IMR-90 (cell line): ENCODE measurements at regions not wholly inside any gene's neighbourhood (a gene's known extent, or its start where the extent isn't known, plus 50 kb on each side); places are given as distances from the start of the nearest gene placed in this dataset.
"Not testable (repeated sequence)": the region's sequence is repeated elsewhere in the genome, so short reads cannot be mapped to it uniquely, and the experiment has no call there.

ENCODE experiments used
- ATAC-seq: fragments of 200-7000 bp; cut with Tn5 transposase; 2 replicates; pipeline ENCODE4 v1.9.1; 2020; ENCODE audit warnings: low read depth, mild to moderate bottlenecking, moderate library complexity
- BruUV-seq: library from RNA; stranded (reverse); fragments of 400-500 nt; replicated peaks from 2 replicates; lab custom pipeline; 2021; lab: Mats Ljungman, UMichigan
- CTCF ChIA-PET: fragments of 300-600 bp; formaldehyde crosslinking; extraction: SDS; loops from one replicate; lab custom pipeline; 2021; ENCODE audit warnings: antibody characterized with exemption; lab: Yijun Ruan, JAX
- POLR2A ChIA-PET: fragments of 300-600 bp; sonication (Branson Sonifier 250); formaldehyde crosslinking; loops from one replicate; lab custom pipeline; 2022; ENCODE audit warnings: antibody characterized with exemption; ENCODE audit not compliant: unreplicated experiment; lab: Charles Lee
- DNase-seq: peaks from one replicate; pipeline ENCODE4 v3.0.0; 2013
- H2AFZ ChIP-seq: replicated peaks from 2 replicates; pipeline ENCODE3; 2013; ENCODE audit warnings: low read length, mild to moderate bottlenecking; ENCODE audit not compliant: poor library complexity
- H2AK5ac ChIP-seq: 2 replicates; pipeline ENCODE4 v1.6.1; 2013; ENCODE audit warnings: low read depth, low read length, inconsistent platforms
- H2AK9ac ChIP-seq: replicated peaks from 2 replicates; pipeline ENCODE3; 2013; ENCODE audit warnings: mild to moderate bottlenecking, low read depth, low read length, moderate library complexity; ENCODE audit not compliant: poor library complexity
- H2BK120ac ChIP-seq: 2 replicates; pipeline ENCODE4 v1.6.1; 2013; ENCODE audit warnings: low read depth, low read length, inconsistent platforms
- H2BK15ac ChIP-seq: 3 replicates; pipeline ENCODE4 v1.6.1; 2013; ENCODE audit warnings: low read depth, low read length, inconsistent platforms
- H2BK20ac ChIP-seq: 2 replicates; pipeline ENCODE4 v1.6.1; 2013; ENCODE audit warnings: low read depth, mild to moderate bottlenecking, inconsistent platforms, low read length, moderate library complexity
- H2BK5ac ChIP-seq: 2 replicates; pipeline ENCODE4 v1.6.1; 2013; ENCODE audit warnings: mild to moderate bottlenecking, low read depth, low read length, inconsistent platforms; ENCODE audit not compliant: poor library complexity, severe bottlenecking
- H3K14ac ChIP-seq: replicated peaks from 2 replicates; pipeline ENCODE4 v1.6.1; 2013; ENCODE audit warnings: low read depth, low read length, inconsistent platforms
- H3K18ac ChIP-seq: 2 replicates; pipeline ENCODE4 v1.6.1; 2013; ENCODE audit warnings: low read depth, low read length, control low read depth
- H3K23ac ChIP-seq: 2 replicates; pipeline ENCODE4 v1.6.1; 2013; ENCODE audit warnings: low read depth, low read length, inconsistent platforms
- H3K27ac ChIP-seq: 2 replicates; pipeline ENCODE4 v1.5.1; 2013; ENCODE audit warnings: mild to moderate bottlenecking, control low read depth, low read length; ENCODE audit not compliant: insufficient read depth
- H3K27me3 ChIP-seq: 2 replicates; pipeline ENCODE4 v1.6.1; 2013; ENCODE audit warnings: low read length; ENCODE audit not compliant: control insufficient read depth, insufficient read depth
- H3K36me3 ChIP-seq: 2 replicates; pipeline ENCODE4 v1.6.1; 2013; ENCODE audit warnings: low read length, mixed read lengths; ENCODE audit not compliant: control insufficient read depth, insufficient read depth
- H3K4ac ChIP-seq: 2 replicates; pipeline ENCODE4 v1.6.1; 2013; ENCODE audit warnings: low read depth, low read length, inconsistent platforms
- H3K4me1 ChIP-seq: 2 replicates; pipeline ENCODE4 v1.6.1; 2013; ENCODE audit warnings: low read length, mixed read lengths; ENCODE audit not compliant: control insufficient read depth, insufficient read depth
- H3K4me2 ChIP-seq: 2 replicates; pipeline ENCODE4 v1.6.1; 2013; ENCODE audit warnings: low read depth, mild to moderate bottlenecking, control low read depth, low read length, moderate library complexity
- H3K4me3 ChIP-seq: 2 replicates; pipeline ENCODE4 v1.5.1; 2013; ENCODE audit warnings: low read depth, mild to moderate bottlenecking, control low read depth, low read length, moderate library complexity; ENCODE audit not compliant: insufficient read depth
- H3K56ac ChIP-seq: 2 replicates; pipeline ENCODE4 v1.6.1; 2013; ENCODE audit warnings: low read length, inconsistent platforms; ENCODE audit not compliant: insufficient read depth; ENCODE audit errors: extremely low read depth
- H3K79me1 ChIP-seq, 2 experiments: 2 replicates each; pipeline ENCODE4 v1.6.1; 2013; ENCODE audit warnings: low read length in 2 of 2, inconsistent platforms in 1 of 2, low read depth in 1 of 2
- H3K9ac ChIP-seq: 2 replicates; pipeline ENCODE4 v1.6.1; 2013; ENCODE audit warnings: low read depth, low read length, control low read depth
- H3K9me1 ChIP-seq: 2 replicates; pipeline ENCODE4 v1.6.1; 2013; ENCODE audit warnings: low read length, inconsistent platforms; ENCODE audit not compliant: insufficient read depth
- H3K9me3 ChIP-seq: 2 replicates; pipeline ENCODE4 v1.6.1; 2013; ENCODE audit warnings: low read length; ENCODE audit not compliant: control insufficient read depth, insufficient read depth
- H4K20me1 ChIP-seq: 2 replicates; pipeline ENCODE4 v1.6.1; 2013; ENCODE audit warnings: low read length, inconsistent platforms; ENCODE audit not compliant: insufficient read depth
- H4K5ac ChIP-seq: 2 replicates; pipeline ENCODE4 v1.6.1; 2013; ENCODE audit warnings: mild to moderate bottlenecking, low read depth, low read length, control low read depth
- H4K8ac ChIP-seq, 2 experiments: 2 replicates each; pipeline ENCODE4 v1.6.1; 2013; ENCODE audit warnings: low read depth in 2 of 2, low read length in 2 of 2, control low read depth in 1 of 2, inconsistent platforms in 1 of 2
- H4K91ac ChIP-seq: 2 replicates; pipeline ENCODE4 v1.6.1; 2013; ENCODE audit warnings: low read depth, low read length, inconsistent platforms; ENCODE audit not compliant: insufficient read depth
- BHLHE40 ChIP-seq: fragments of 150-350 bp; IDR thresholded peaks from 2 replicates; pipeline ENCODE4 v1.6.1; 2016; ENCODE audit warnings: mild to moderate bottlenecking, low read depth, low read length
- CHD1 ChIP-seq: IDR thresholded peaks from 2 replicates; pipeline ENCODE4 v1.6.1; 2012; ENCODE audit warnings: low read depth, low read length, improper control_type of control experiment
- RAD21 ChIP-seq: IDR thresholded peaks from 2 replicates; pipeline ENCODE4 v1.6.1; 2012; ENCODE audit warnings: low read length, improper control_type of control experiment
- RCOR1 ChIP-seq: IDR thresholded peaks from 2 replicates; pipeline ENCODE4 v1.6.1; 2012; ENCODE audit warnings: mild to moderate bottlenecking, low read length, improper control_type of control experiment; ENCODE audit not compliant: insufficient replicate concordance
- WGBS, 2 experiments: methylation state at CpG; one replicate each; pipeline versions ENCODE4 v1.1.5 to v1.1.7; 2013; ENCODE audit warnings: missing lambda C conversion rate in 2 of 2; ENCODE audit not compliant: insufficient read length in 1 of 2; ENCODE audit errors: extremely low coverage in 2 of 2; 5-methylcytosine and 5-hydroxymethylcytosine counted together
- dilution Hi-C: fragments of 300-500 bp; cut with HindIII; formaldehyde crosslinking; loops from one replicate; pipeline ENCODE4 v1.14.3; 2018; ENCODE audit warnings: low sequenced_read_pairs; ENCODE audit not compliant: unreplicated experiment
- in situ Hi-C: fragments of 300-500 bp; cut with MboI; formaldehyde crosslinking; loops from 3 replicates; pipeline ENCODE4 v1.14.3; 2019; ENCODE audit warnings: low sequenced_read_pairs, inconsistent platforms, mixed read lengths
- intact Hi-C: fragments of 100-400 bp; cut with micrococcal nuclease; formaldehyde crosslinking; loops from 2 replicates; pipeline ENCODE4 v1.10.0; 2022
- TF ChIP-seq, protein P1 (sequence below): fragments of 150-350 bp; IDR thresholded peaks from 2 replicates; pipeline ENCODE4 v1.6.1; 2017; ENCODE audit warnings: mild to moderate bottlenecking, antibody characterized with exemption, low read length, low read depth

DNA sequence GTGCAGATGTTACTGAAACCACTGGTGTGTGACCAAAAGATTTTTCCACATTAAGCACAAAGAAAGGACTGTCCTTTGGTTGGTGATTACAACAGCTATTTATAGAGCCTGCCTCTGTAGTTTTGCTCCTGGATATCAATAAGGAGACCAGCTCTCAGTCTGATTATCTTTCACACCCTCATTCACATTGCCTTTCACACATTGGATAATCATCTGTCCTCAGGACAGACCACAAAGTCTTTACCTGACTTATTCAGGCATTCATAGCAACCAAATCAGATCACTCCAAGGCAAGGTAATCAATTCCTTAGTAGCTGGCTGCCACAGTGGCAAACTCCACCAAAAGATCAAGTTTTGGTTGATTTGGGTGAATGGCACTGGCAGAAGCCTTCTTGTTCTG lies 59.6 kb upstream of the CPSF6 start:
- Histone ChIP-seq H2BK15ac (no peak overlapping the region), H4K20me1 (no peaks in the 10 kb centered on the region), H4K8ac (no peak overlapping the region), H3K9me1 (no peaks in the 10 kb centered on the region), H3K27ac (no peak overlapping the region), H3K36me3 (no peaks in the 10 kb centered on the region), H3K4ac (no peak overlapping the region), H3K4me2 (no peak overlapping the region), H3K9me3 (0 out of 2 replicates have a peak, but pooled peaks cover 2% of the 10 kb centered on the region), H2BK120ac (no peak overlapping the region), H3K18ac (no peak overlapping the region), H2AFZ (no peak overlapping the region), H3K23ac (no peak overlapping the region), H2BK5ac (no peak overlapping the region), H2BK20ac (no peak overlapping the region), H3K56ac (no peak overlapping the region), H3K14ac (no peak overlapping the region), H3K4me1 (no peaks in the 10 kb centered on the region), H3K9ac (no peak overlapping the region), H3K27me3 (peaks cover 2% of the 10 kb centered on the region), H3K4me3 (no peak overlapping the region), H2AK9ac (no peak overlapping the region), H4K5ac (no peak overlapping the region), H4K91ac (no peak overlapping the region), H2AK5ac (no peak overlapping the region), H3K79me1 (no peaks in the 10 kb centered on the region)
- ATAC-seq, result no peak
- dilution Hi-C loops, result no loop called here
- intact Hi-C loops, result no loop called here
- no TSS peak for BruUV-seq
- POLR2A ChIA-PET, result interaction anchor here (0.6 kb wide), 1 partner anchor 25 kb away, joined by 3 read pairs; no protein-coding TSS in a partner anchor
- TF ChIP-seq, protein P1, sequence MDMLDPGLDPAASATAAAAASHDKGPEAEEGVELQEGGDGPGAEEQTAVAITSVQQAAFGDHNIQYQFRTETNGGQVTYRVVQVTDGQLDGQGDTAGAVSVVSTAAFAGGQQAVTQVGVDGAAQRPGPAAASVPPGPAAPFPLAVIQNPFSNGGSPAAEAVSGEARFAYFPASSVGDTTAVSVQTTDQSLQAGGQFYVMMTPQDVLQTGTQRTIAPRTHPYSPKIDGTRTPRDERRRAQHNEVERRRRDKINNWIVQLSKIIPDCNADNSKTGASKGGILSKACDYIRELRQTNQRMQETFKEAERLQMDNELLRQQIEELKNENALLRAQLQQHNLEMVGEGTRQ, result no peak
- TF ChIP-seq RAD21, result no peak
- TF ChIP-seq BHLHE40, result no peak
- TF ChIP-seq CHD1, result no peak
- no peak for TF ChIP-seq RCOR1
- CTCF ChIA-PET, result no interaction called here
- DNase-seq, result no peak
- in situ Hi-C loops, result no loop called here

DNA sequence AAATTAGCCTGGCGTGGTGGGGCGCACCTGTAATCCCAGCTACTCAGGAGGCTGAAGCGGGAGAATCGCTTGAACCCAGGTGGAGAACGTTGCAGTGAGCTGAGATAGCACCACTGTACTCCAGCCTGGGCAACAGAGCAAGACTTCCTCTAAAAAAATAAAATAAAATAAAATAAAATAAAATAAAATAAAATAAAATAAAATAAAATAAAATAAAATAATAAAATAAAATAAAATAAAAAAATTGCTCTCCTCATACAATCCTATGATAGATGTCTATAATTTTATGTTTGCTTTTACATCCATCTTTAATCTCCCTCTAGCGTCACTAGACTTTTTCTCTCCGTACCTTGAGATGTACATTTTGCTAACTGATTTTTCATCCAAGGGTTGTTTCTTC lies 51.8 kb upstream of the CPSF6 start:
- H3K9me3 ChIP-seq, H4K91ac ChIP-seq, H3K4me2 ChIP-seq, in situ Hi-C loops, H3K79me1 ChIP-seq, CTCF ChIA-PET, intact Hi-C loops, H2AK9ac ChIP-seq, H2AK5ac ChIP-seq, H2BK5ac ChIP-seq, H2BK20ac ChIP-seq, H3K9ac ChIP-seq, POLR2A ChIA-PET, H2AFZ ChIP-seq, H3K56ac ChIP-seq, H3K9me1 ChIP-seq, BruUV-seq, H3K4ac ChIP-seq, H3K36me3 ChIP-seq, H3K23ac ChIP-seq, ATAC-seq, H3K18ac ChIP-seq, H3K14ac ChIP-seq, H2BK15ac ChIP-seq, dilution Hi-C loops, H4K8ac ChIP-seq, H3K4me3 ChIP-seq, DNase-seq, H3K4me1 ChIP-seq, H3K27ac ChIP-seq, H3K27me3 ChIP-seq, H4K20me1 ChIP-seq, H2BK120ac ChIP-seq, H4K5ac ChIP-seq: not testable (repeated sequence)
- 90% methylated on average over 2 of the region's 7 CpGs; no CpG with 5 or more reads in 1 of the 2 experiments for WGBS, 2 experiments
